Loucy (cell line): ENCODE measurements at regions not wholly inside any gene's neighbourhood (a gene's known extent, or its start where the extent isn't known, plus 50 kb on each side); places are given as distances from the start of the nearest gene placed in this dataset.

Experiments used
- CTCF ChIP-seq: fragments of 200-600 bp; sonication (generic); conservative IDR thresholded peaks from 2 replicates; pipeline ENCODE4 v1.5.1; 2014; ENCODE audit warnings: mild to moderate bottlenecking, antibody characterized with exemption, low read length
- EZH2phosphoT487 ChIP-seq: fragments of 200-600 bp; IDR thresholded peaks from 2 replicates; pipeline ENCODE4 v1.6.1; 2018; ENCODE audit warnings: antibody characterized with exemption, mild to moderate bottlenecking, moderate library complexity, borderline replicate concordance

- TF ChIP-seq CTCF (no peak), EZH2phosphoT487 (no peak)
Measured at GRCh38 chr2:241967467-241968144, 98.1 kb downstream of the RTP5 start.
